GM23338 (cell line): ENCODE measurements at regions not wholly inside any gene's neighbourhood (a gene's known extent, or its start where the extent isn't known, plus 50 kb on each side); places are given as distances from the start of the nearest gene placed in this dataset.

ENCODE experiments used
- ATAC-seq: fragments of 200-7000 bp; cut with Tn5 transposase; 3 replicates; pipeline ENCODE4 v1.9.1; 2020
- DNase-seq: peaks from one replicate; pipeline ENCODE4 v3.0.0-alpha.2; 2015; ENCODE audit warnings: low spot score
- H2AFZ ChIP-seq: fragments of 200-600 bp; sonication (generic); 2 replicates; pipeline ENCODE4 v1.8.0; 2016; ENCODE audit warnings: antibody characterized with exemption, mild to moderate bottlenecking, moderate library complexity
- H3F3A ChIP-seq: fragments of 200-600 bp; sonication (generic); replicated peaks from 2 replicates; pipeline ENCODE4 v1.8.0; 2017; ENCODE audit warnings: antibody characterized with exemption, mixed run types, low read depth
- H3K27ac ChIP-seq: fragments of 200-600 bp; sonication (generic); 2 replicates; pipeline ENCODE4 v1.6.1; 2016; ENCODE audit warnings: low read depth
- H3K27me3 ChIP-seq: fragments of 200-600 bp; sonication (generic); 2 replicates; pipeline ENCODE4 v1.8.0; 2016; ENCODE audit warnings: mild to moderate bottlenecking, mixed run types, moderate library complexity; ENCODE audit not compliant: insufficient read depth
- H3K36me3 ChIP-seq: fragments of 200-600 bp; sonication (generic); 2 replicates; pipeline ENCODE4 v1.8.0; 2016; ENCODE audit warnings: mild to moderate bottlenecking; ENCODE audit not compliant: insufficient read depth
- H3K4me1 ChIP-seq: fragments of 200-600 bp; sonication (generic); 2 replicates; pipeline ENCODE4 v1.8.0; 2016; ENCODE audit warnings: mild to moderate bottlenecking, moderate library complexity; ENCODE audit not compliant: insufficient read depth
- H3K4me2 ChIP-seq: fragments of 200-600 bp; sonication (generic); 2 replicates; pipeline ENCODE4 v1.7.1; 2017; ENCODE audit warnings: mixed run types
- H3K4me3 ChIP-seq: fragments of 200-600 bp; sonication (generic); 2 replicates; pipeline ENCODE4 v1.6.1; 2016; ENCODE audit warnings: mixed run types
- H3K79me2 ChIP-seq: fragments of 200-600 bp; sonication (generic); replicated peaks from 2 replicates; pipeline ENCODE4 v1.8.0; 2017; ENCODE audit warnings: mild to moderate bottlenecking; ENCODE audit not compliant: insufficient read depth
- H3K9me2 ChIP-seq: fragments of 200-600 bp; sonication (generic); 2 replicates; pipeline ENCODE4 v1.8.0; 2017; ENCODE audit not compliant: insufficient read depth
- H4K20me1 ChIP-seq: fragments of 200-600 bp; sonication (generic); replicated peaks from 2 replicates; pipeline ENCODE4 v1.8.0; 2017; ENCODE audit warnings: mild to moderate bottlenecking; ENCODE audit not compliant: insufficient read depth
- H3K27ac Mint-ChIP-seq: 2 replicates; pipeline ENCODE4 v1.8.0; 2020; ENCODE audit warnings: inconsistent platforms, mild to moderate bottlenecking, moderate library complexity, mixed read lengths
- H3K27me3 Mint-ChIP-seq: 3 replicates; pipeline ENCODE4 v1.8.0; 2022; ENCODE audit warnings: low read depth, mild to moderate bottlenecking, moderate library complexity, mixed read lengths, inconsistent platforms; ENCODE audit not compliant: insufficient read depth, poor library complexity
- H3K36me3 Mint-ChIP-seq: 3 replicates; pipeline ENCODE4 v1.8.0; 2021; ENCODE audit warnings: low read depth, mild to moderate bottlenecking, inconsistent platforms, moderate library complexity, mixed read lengths
- H3K4me1 Mint-ChIP-seq: 3 replicates; pipeline ENCODE4 v1.8.0; 2020; ENCODE audit warnings: mild to moderate bottlenecking, inconsistent platforms, mixed read lengths
- H3K4me3 Mint-ChIP-seq: 3 replicates; pipeline ENCODE4 v1.8.0; 2021; ENCODE audit warnings: moderate library complexity, mild to moderate bottlenecking, inconsistent platforms, mixed read lengths
- H3K9me3 Mint-ChIP-seq: 3 replicates; pipeline ENCODE4 v1.8.0; 2020; ENCODE audit warnings: moderate library complexity, mild to moderate bottlenecking, inconsistent platforms, mixed read lengths
- CREB1 ChIP-seq: fragments of 250-450 bp; sonication (Bioruptor Pico); IDR thresholded peaks from 2 replicates; pipeline ENCODE4 v1.5.0; 2020; ENCODE audit warnings: low read depth, mild to moderate bottlenecking, moderate library complexity
- CTCF ChIP-seq, 2 experiments: fragments of 200-600 bp in 1 of 2; sonication (generic) in 1 of 2; conservative IDR thresholded peaks; 2 replicates each; pipeline versions ENCODE4 v1.5.1 to v1.6.1; 2016 to 2017; ENCODE audit warnings: antibody characterized with exemption in 2 of 2, low read depth in 2 of 2, mild to moderate bottlenecking in 2 of 2, moderate library complexity in 1 of 2
- ETS1 ChIP-seq: IDR thresholded peaks from 2 replicates; pipeline ENCODE4 v1.6.1; 2016; ENCODE audit warnings: antibody characterized with exemption
- EZH2 ChIP-seq: fragments of 200-600 bp; sonication (generic); IDR thresholded peaks from one replicate; pipeline ENCODE4 v1.8.0; 2017; ENCODE audit warnings: antibody characterized with exemption, mild to moderate bottlenecking, low read depth; ENCODE audit not compliant: unreplicated experiment
- EZH2phosphoT487 ChIP-seq: fragments of 200-600 bp; sonication (generic); IDR thresholded peaks from one replicate; pipeline ENCODE4 v1.8.1; 2018; ENCODE audit warnings: antibody characterized with exemption; ENCODE audit not compliant: unreplicated experiment
- NANOG ChIP-seq: IDR thresholded peaks from 2 replicates; pipeline ENCODE4 v1.6.1; 2016; ENCODE audit warnings: antibody characterized with exemption, borderline replicate concordance
- POLR2AphosphoS5 ChIP-seq: IDR thresholded peaks from 2 replicates; pipeline ENCODE4 v1.6.1; 2016; ENCODE audit warnings: antibody characterized with exemption, low read depth
- REST ChIP-seq: IDR thresholded peaks from one replicate; pipeline ENCODE4 v1.6.1; 2018; ENCODE audit warnings: antibody characterized with exemption; ENCODE audit not compliant: unreplicated experiment
- STAT1 ChIP-seq: IDR thresholded peaks from one replicate; pipeline ENCODE4 v1.6.1; 2016; ENCODE audit warnings: antibody characterized with exemption; ENCODE audit not compliant: unreplicated experiment
- ZNF114 ChIP-seq: fragments of 250-450 bp; sonication (Bioruptor Pico); IDR thresholded peaks from 2 replicates; pipeline ENCODE4 v1.5.0; 2020; ENCODE audit warnings: mild to moderate bottlenecking, moderate library complexity
- ZNF331 ChIP-seq: fragments of 250-450 bp; sonication (Bioruptor Pico); IDR thresholded peaks from 2 replicates; pipeline ENCODE4 v1.5.0; 2020; ENCODE audit warnings: low read depth, mild to moderate bottlenecking, moderate library complexity

GRCh38 chr18:46344416-46345180 is 240.4 kb downstream of the HAUS1 start:
- H3K79me2 ChIP-seq = peaks cover 12% of the 10 kb centered on the region
- H3K36me3 Mint-ChIP-seq = peaks cover 5% of the 10 kb centered on the region
- H3K9me3 Mint-ChIP-seq = no peaks in the 10 kb centered on the region
- no peaks in the 10 kb centered on the region for H3K27me3 ChIP-seq
- no peak overlapping the region for H3K4me3 Mint-ChIP-seq
- H3K4me3 ChIP-seq = no peak overlapping the region
- H3K27me3 Mint-ChIP-seq = peaks cover 19% of the 10 kb centered on the region
- no peaks in the 10 kb centered on the region; the same call in 1 of the 2 replicates for H4K20me1 ChIP-seq
- H3K27ac Mint-ChIP-seq = peak overlapping the region; percentile 74
- no peaks in the 10 kb centered on the region for H3F3A ChIP-seq
- DNase-seq (no peak), ATAC-seq (no peak; the same call in 2 of the 3 replicates)
- no peaks in the 10 kb centered on the region for H3K9me2 ChIP-seq
- H3K4me1 ChIP-seq = peaks cover 12% of the 10 kb centered on the region
- no peaks in the 10 kb centered on the region for H3K36me3 ChIP-seq
- H2AFZ ChIP-seq = no peak overlapping the region
- no peak for TF ChIP-seq NANOG
- TF ChIP-seq EZH2phosphoT487 = no peak
- no peak for TF ChIP-seq CREB1 (CRISPR knock-in tag)
- TF ChIP-seq EZH2 = no peak
- no peak for TF ChIP-seq STAT1
- no peak for TF ChIP-seq POLR2AphosphoS5
- no peak for TF ChIP-seq REST
- no peak for TF ChIP-seq ZNF331
- no peak for TF ChIP-seq ZNF114
- H3K27ac ChIP-seq = no peak overlapping the region
- peak overlapping the region; percentile 41; the same call in 1 of the 2 replicates for H3K4me2 ChIP-seq
- peaks cover 40% of the 10 kb centered on the region for H3K4me1 Mint-ChIP-seq

- Histone ChIP-seq H3K36me3 (no peaks in the 10 kb centered on the region), H3K79me2 (peaks cover 7% of the 10 kb centered on the region), H2AFZ (no peak overlapping the region), H3K4me1 (peaks cover 12% of the 10 kb centered on the region), H3K27ac (no peak overlapping the region), H3K9me2 (no peaks in the 10 kb centered on the region), H3K4me2 (no peak overlapping the region), H3K27me3 (no peaks in the 10 kb centered on the region), H4K20me1 (no peaks in the 10 kb centered on the region; the same call in 1 of the 2 replicates), H3K4me3 (no peak overlapping the region), H3F3A (no peaks in the 10 kb centered on the region)
- ATAC-seq (no peak), DNase-seq (no peak)
- Mint-ChIP-seq H3K36me3 (peaks cover 5% of the 10 kb centered on the region), H3K27me3 (peaks cover 19% of the 10 kb centered on the region), H3K4me1 (peaks cover 40% of the 10 kb centered on the region), H3K4me3 (no peak overlapping the region), H3K27ac (peak overlapping the region; percentile 53; the same call in 1 of the 2 replicates), H3K9me3 (no peaks in the 10 kb centered on the region)
- no peak for TF ChIP-seq NANOG
- TF ChIP-seq ETS1 = no peak
- TF ChIP-seq EZH2phosphoT487 = no peak
- TF ChIP-seq CTCF (conservative IDR thresholded peaks at IDR 0.05; ENCODE audit: low read depth in 2 of 2) = no peak
- no peak for TF ChIP-seq STAT1
- no peak for TF ChIP-seq ZNF114
- no peak for TF ChIP-seq ZNF331
- no peak for TF ChIP-seq POLR2AphosphoS5
- TF ChIP-seq EZH2 = no peak
Observed at GRCh38 chr18:46345181-46345465, 240.9 kb downstream of the HAUS1 start.
